HG03066 (cell line): ENCODE measurements at regions not wholly inside any gene's neighbourhood (a gene's known extent, or its start where the extent isn't known, plus 50 kb on each side); places are given as distances from the start of the nearest gene placed in this dataset.

Experiments
- ATAC-seq: cut with Tn5 transposase; IDR thresholded peaks from one replicate; pipeline ENCODE4 v1.9.1; 2021; ENCODE audit warnings: low read depth; ENCODE audit not compliant: unreplicated experiment

GRCh38 chr17:77451894-77452852 is 311.4 kb downstream of the SEC14L1 start:
- no peak for ATAC-seq

GRCh38 chr17:77453613-77454241 is 313.0 kb downstream of the SEC14L1 start:
- no peak for ATAC-seq

GRCh38 chr17:77454242-77455095 is 313.7 kb downstream of the SEC14L1 start:
- no peak for ATAC-seq

DNA sequence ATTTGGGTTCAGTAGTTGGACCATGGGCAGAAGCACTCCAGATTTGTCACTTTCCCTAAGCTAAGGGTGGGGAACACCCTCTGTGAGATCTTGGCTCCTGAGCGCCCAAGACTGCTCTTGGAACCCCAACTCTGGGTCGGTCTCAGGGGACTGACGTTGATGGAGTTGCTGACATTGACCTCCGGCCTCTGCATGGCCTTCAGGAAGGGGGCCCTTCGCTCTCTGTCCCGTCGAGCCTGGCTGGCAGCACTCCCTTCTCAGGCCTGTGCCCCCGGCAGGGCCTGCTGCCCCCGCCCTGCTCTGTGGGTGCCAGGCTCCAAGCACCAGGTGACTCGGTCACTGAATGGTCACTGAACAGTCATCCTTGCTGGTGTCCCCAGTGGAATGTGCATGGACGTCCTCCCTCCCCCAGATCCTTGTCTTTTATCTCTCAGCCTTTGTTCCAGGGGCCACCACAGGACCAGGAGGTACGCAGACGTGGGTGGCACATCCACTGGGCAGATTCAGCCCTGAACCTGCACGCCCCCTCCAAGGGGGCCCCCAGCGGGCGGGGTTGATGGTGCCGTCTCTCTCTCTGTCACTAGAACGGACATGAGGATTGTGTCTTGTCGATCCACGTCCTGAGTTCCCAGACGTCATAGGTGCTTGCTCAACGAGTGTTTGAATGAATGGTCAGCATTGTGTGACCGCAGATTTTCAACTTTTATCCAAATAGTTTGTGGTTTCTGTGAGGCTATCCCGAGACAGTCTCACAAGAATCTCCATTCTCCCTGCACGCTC is 314.5 kb downstream of the SEC14L1 start:
- no peak for ATAC-seq

DNA sequence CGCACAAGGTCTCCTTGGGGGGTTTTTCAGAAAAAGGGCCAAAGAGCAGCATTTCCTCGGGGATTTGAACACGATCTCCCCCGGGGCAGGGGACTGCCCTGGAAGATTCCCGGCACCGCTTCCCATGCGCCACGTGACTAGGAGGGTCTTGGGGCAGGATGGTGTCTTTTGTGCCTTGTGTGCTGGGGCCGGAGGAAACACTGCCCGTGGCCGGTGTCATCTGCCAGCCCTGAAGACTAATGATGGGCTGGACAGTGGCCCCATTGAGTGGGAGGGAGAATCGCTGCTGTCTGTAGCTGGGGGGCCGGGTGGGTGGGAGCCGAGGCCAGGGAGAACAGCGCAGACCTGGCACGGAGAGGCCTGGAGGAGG is 315.1 kb downstream of the SEC14L1 start:
- ATAC-seq: no peak

- no peak for ATAC-seq
Measured at GRCh38 chr17:77456271-77456950, 315.6 kb downstream of the SEC14L1 start.

GRCh38 chr17:77456951-77457548 is 316.3 kb downstream of the SEC14L1 start:
- no peak for ATAC-seq

DNA sequence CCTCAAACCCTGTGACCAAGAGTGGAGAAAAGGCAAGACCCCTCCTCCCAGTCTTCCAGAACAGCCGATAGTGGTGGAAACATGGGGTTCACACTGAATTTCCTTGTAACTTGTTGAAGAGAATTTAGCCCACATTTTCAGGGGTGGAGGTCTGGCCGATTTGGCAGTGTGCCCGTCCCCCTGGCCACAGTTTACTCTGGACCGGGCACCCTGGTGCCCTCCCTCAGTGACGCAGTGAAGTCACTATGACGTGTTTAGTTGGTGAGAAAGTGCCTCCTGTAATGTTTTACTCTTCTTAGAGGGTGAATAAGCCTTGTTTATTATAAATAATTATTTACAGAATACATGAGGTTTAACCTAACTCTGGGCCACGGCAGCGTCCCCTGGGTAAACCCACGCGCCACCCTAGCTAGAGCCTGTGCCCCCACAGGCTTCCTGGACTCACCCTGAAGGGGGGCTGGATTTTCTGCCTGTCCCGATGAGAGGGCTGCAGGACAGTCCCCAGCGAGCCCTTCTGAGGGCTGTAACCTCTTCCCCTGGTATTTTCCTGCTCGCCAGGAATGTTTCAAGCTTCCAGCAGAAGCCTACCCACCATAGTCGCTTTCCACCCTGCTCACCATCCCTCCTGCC is 316.9 kb downstream of the SEC14L1 start:
- ATAC-seq: no peak

- ATAC-seq: no peak
Measured at GRCh38 chr17:77458202-77459017, 317.6 kb downstream of the SEC14L1 start.

DNA sequence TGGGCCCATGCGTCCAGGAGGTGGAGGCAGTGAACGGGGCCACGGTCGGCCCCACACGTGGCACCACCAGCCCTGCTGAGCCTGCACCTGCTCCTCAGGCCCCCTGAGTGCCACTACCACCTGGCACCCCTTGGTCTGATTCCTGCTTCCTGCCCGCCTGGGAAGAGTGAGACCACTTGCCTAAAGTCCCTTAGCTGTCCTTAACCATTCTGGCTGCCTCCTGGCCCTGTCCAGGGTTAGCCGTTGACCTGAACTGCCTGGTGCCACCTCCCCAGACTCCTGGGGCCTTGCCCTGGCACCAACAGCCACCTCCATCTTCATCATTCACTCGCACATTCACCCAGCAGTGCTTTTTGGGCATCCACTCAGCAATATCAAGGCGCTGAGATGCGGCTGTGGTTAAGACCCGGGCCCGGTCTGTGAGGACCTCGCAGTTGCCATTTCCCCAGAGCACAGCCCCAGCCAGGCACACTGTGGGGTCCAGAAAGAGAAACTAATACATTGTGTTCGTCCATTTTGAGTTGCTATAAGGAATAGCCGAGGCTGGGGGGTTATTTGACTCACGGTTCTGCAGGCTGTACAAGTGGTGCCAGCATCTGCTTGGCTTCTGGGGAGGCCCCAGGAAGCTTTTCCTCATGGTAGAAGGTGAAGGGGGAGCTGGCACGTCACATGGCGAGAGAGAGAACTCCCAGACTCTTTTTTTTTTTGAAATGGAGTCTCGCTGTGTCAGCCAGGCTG is 318.4 kb downstream of the SEC14L1 start:
- ATAC-seq: no peak

GRCh38 chr17:77460514-77461046 is 319.8 kb downstream of the SEC14L1 start:
- ATAC-seq: no peak

DNA sequence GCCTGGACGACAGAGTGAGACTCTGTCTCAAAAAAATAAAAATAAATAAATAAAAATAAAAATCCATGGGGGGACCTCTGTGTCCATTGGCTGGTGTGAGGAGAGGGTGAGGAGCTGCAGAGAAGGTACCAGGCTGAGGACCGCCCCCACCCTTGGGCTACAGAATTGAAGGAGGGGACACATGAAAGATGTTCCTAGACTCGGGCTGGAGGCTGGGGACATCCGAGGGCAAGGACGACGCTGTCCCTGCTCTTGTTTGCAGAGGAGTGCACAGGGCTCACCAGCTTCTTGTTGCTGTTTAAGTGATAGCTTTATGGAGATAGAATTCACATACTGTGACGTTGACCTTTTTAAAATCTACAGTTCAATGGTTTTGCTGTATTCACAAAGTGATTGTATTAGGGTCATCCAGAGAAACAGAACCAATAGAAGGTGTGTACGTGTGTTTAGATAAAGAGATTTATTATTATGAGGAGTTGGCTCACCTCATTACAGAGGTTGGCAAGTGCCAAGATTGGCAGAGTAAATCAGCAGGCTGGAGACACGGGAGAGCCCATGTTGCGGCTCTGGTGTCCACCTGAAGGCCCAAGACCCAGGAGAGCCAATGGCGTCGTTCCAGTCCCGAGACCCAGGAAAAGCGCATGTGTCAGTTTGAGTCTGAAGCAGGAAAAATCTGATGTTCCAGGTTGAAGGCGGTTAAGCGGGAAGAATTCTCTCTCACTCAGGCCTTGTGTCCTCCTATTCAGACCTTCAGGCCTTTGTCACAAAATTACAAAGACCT is 320.7 kb downstream of the SEC14L1 start:
- ATAC-seq: no peak

- ATAC-seq: no peak
Measured at GRCh38 chr17:77462090-77462489, 321.3 kb downstream of the SEC14L1 start.

- no peak for ATAC-seq
Measured at GRCh38 chr17:77462553-77463497, 322.1 kb downstream of the SEC14L1 start.

- no peak for ATAC-seq
Measured at GRCh38 chr17:77464988-77465357, 324.2 kb downstream of the SEC14L1 start.
